GM12878 (cell line): ENCODE measurements at regions not wholly inside any gene's neighbourhood (a gene's known extent, or its start where the extent isn't known, plus 50 kb on each side); places are given as distances from the start of the nearest gene placed in this dataset.

Experiments used
- ATAC-seq: fragments of 200-7000 bp; cut with Tn5 transposase; 3 replicates; pipeline ENCODE4 v1.9.1; 2020; ENCODE audit warnings: mild to moderate bottlenecking, moderate library complexity
- BruUV-seq: library from RNA; stranded (reverse); fragments of 400-500 nt; replicated peaks from 2 replicates; lab custom pipeline; 2021; lab: Mats Ljungman, UMichigan
- CTCF ChIA-PET: fragments of 300-600 bp; sonication (Branson Sonifier 250); formaldehyde crosslinking; extraction: SDS; loops from one replicate; lab custom pipeline; 2021; ENCODE audit warnings: inconsistent platforms; lab: Yijun Ruan, JAX
- POLR2A ChIA-PET: fragments of 350-600 bp; formaldehyde crosslinking; extraction: SDS; loops from one replicate; lab custom pipeline; 2021; ENCODE audit warnings: inconsistent platforms; lab: Charles Lee
- RAD21 ChIA-PET: fragments of 300-600 bp; sonication (Branson Sonifier 250); formaldehyde crosslinking; loops from one replicate; lab custom pipeline; 2023; ENCODE audit warnings: antibody characterized with exemption; ENCODE audit not compliant: unreplicated experiment; lab: Charles Lee
- SMC1A ChIA-PET: fragments of 300-600 bp; sonication (Branson Sonifier 250); formaldehyde crosslinking; loops from one replicate; lab custom pipeline; 2023; ENCODE audit not compliant: unreplicated experiment, uncharacterized antibody; lab: Charles Lee
- DNase-seq: peaks from one replicate; pipeline ENCODE4 v3.0.0-alpha.2; 2011; ENCODE audit warnings: low read depth, low spot score
- FAIRE-seq: peaks from 3 replicates; lab custom pipeline; 2011; peaks lifted over from hg19 to GRCh38; lab: Jason Lieb, UNC
- H2AFZ ChIP-seq: 2 replicates; pipeline ENCODE4 v1.6.0; 2011; ENCODE audit warnings: low read depth, low read length, control low read depth; ENCODE audit not compliant: control insufficient read depth
- H3K27ac ChIP-seq: 2 replicates; pipeline ENCODE4 v1.5.1; 2011; ENCODE audit warnings: control low read depth; ENCODE audit not compliant: control insufficient read depth, insufficient read depth
- H3K27me3 ChIP-seq, 2 experiments: replicated peaks in 1 of 2; 2 replicates each; pipeline versions ENCODE4 v1.6.0 to v1.6.1; 2011; ENCODE audit warnings: low read length in 1 of 2; ENCODE audit not compliant: control insufficient read depth in 2 of 2, insufficient read depth in 2 of 2
- H3K36me3 ChIP-seq, 2 experiments: 2 replicates each; pipeline ENCODE4 v1.5.1; 2011; ENCODE audit warnings: low read length in 1 of 2; ENCODE audit not compliant: control insufficient read depth in 2 of 2, insufficient read depth in 2 of 2
- H3K4me1 ChIP-seq: 2 replicates; pipeline ENCODE4 v1.6.1; 2011; ENCODE audit warnings: mild to moderate bottlenecking, low read length, moderate library complexity, mixed read lengths; ENCODE audit not compliant: control insufficient read depth, insufficient read depth
- H3K4me2 ChIP-seq: 2 replicates; pipeline ENCODE4 v1.6.0; 2011; ENCODE audit warnings: control low read depth; ENCODE audit not compliant: control insufficient read depth, insufficient read depth
- H3K4me3 ChIP-seq: fragments of 200-600 bp; sonication (generic); 2 replicates; pipeline ENCODE4 v1.5.1; 2016
- H3K79me2 ChIP-seq: 2 replicates; pipeline ENCODE4 v1.6.0; 2011; ENCODE audit warnings: low read length; ENCODE audit not compliant: control insufficient read depth, insufficient read depth
- H3K9ac ChIP-seq: 2 replicates; pipeline ENCODE4 v1.8.0; 2011; ENCODE audit warnings: low read length, control low read depth, mixed read lengths; ENCODE audit not compliant: control insufficient read depth, insufficient read depth
- H3K9me3 ChIP-seq: replicated peaks from 3 replicates; pipeline ENCODE4 v1.5.1; 2011; ENCODE audit warnings: mild to moderate bottlenecking, low read length; ENCODE audit not compliant: control insufficient read depth, insufficient read depth
- H4K20me1 ChIP-seq: 2 replicates; pipeline ENCODE4 v1.6.0; 2011; ENCODE audit not compliant: control insufficient read depth, insufficient read depth
- CBFB ChIP-seq: IDR thresholded peaks from 2 replicates; pipeline ENCODE4 v1.6.1; 2016; ENCODE audit warnings: antibody characterized with exemption, low read depth
- GATAD2B ChIP-seq: fragments of 450-650 bp; conservative IDR thresholded peaks from 2 replicates; pipeline ENCODE4 v1.6.1; 2017; ENCODE audit warnings: low read depth, mild to moderate bottlenecking, moderate library complexity
- HDGF ChIP-seq: fragments of 450-650 bp; IDR thresholded peaks from 2 replicates; pipeline ENCODE4 v1.6.1; 2016; ENCODE audit warnings: antibody characterized with exemption
- IKZF1 ChIP-seq: fragments of 450-650 bp; conservative IDR thresholded peaks from 2 replicates; pipeline ENCODE4 v1.6.1; 2017; ENCODE audit warnings: antibody characterized with exemption, mild to moderate bottlenecking
- IRF4 ChIP-seq: IDR thresholded peaks from 2 replicates; pipeline ENCODE4 v1.6.1; 2011; ENCODE audit warnings: low read depth, low read length
- MXI1 ChIP-seq: fragments of 150-350 bp; IDR thresholded peaks from 2 replicates; pipeline ENCODE4 v1.6.1; 2011; ENCODE audit warnings: low read depth, mild to moderate bottlenecking, inconsistent platforms, low read length, improper control_type of control experiment
- MYB ChIP-seq: fragments of 150-350 bp; IDR thresholded peaks from 2 replicates; pipeline ENCODE4 v1.6.1; 2014; ENCODE audit warnings: mild to moderate bottlenecking, low read depth, low read length, borderline replicate concordance
- NR2C1 ChIP-seq: fragments of 450-650 bp; IDR thresholded peaks from 2 replicates; pipeline ENCODE4 v1.6.1; 2017; ENCODE audit warnings: antibody characterized with exemption, mild to moderate bottlenecking, moderate library complexity
- NR2C2 ChIP-seq: IDR thresholded peaks from 2 replicates; pipeline ENCODE4 v1.6.1; 2011; ENCODE audit warnings: borderline replicate concordance, low read depth; ENCODE audit not compliant: control insufficient read depth, insufficient read length
- POLR2AphosphoS2 ChIP-seq: IDR thresholded peaks from 2 replicates; pipeline ENCODE4 v1.6.1; 2011; ENCODE audit warnings: low read depth, mild to moderate bottlenecking, low read length, improper control_type of control experiment, moderate library complexity
- PRDM15 ChIP-seq: fragments of 450-650 bp; formaldehyde crosslinking; IDR thresholded peaks from 2 replicates; pipeline ENCODE4 v1.4.0; 2020; ENCODE audit warnings: mild to moderate bottlenecking, moderate library complexity
- SMAD5 ChIP-seq: IDR thresholded peaks from 2 replicates; pipeline ENCODE4 v1.6.1; 2016; ENCODE audit warnings: antibody characterized with exemption, low read depth
- TBL1XR1 ChIP-seq: IDR thresholded peaks from 2 replicates; pipeline ENCODE4 v1.6.1; 2012; ENCODE audit warnings: low read depth, low read length, improper control_type of control experiment
- TCF12 ChIP-seq: IDR thresholded peaks from 2 replicates; pipeline ENCODE4 v1.6.1; 2011; ENCODE audit warnings: low read depth, mild to moderate bottlenecking, low read length
- YBX1 ChIP-seq: fragments of 450-650 bp; IDR thresholded peaks from 2 replicates; pipeline ENCODE4 v1.6.1; 2016; ENCODE audit warnings: antibody characterized with exemption
- ZNF207 ChIP-seq: fragments of 450-650 bp; IDR thresholded peaks from 2 replicates; pipeline ENCODE4 v1.6.1; 2014; ENCODE audit warnings: antibody characterized with exemption, mild to moderate bottlenecking, borderline replicate concordance
- ZNF274 ChIP-seq: IDR thresholded peaks from one replicate; pipeline ENCODE4 v1.8.0; 2011; ENCODE audit not compliant: insufficient read length, insufficient read depth
- ZNF687 ChIP-seq: fragments of 450-650 bp; IDR thresholded peaks from 2 replicates; pipeline ENCODE4 v1.6.1; 2017; ENCODE audit warnings: mild to moderate bottlenecking, moderate library complexity
- WGBS: methylation state at CpG from one replicate; pipeline ENCODE4 v1.1.6; 2016; ENCODE audit warnings: low lambda C conversion rate; ENCODE audit not compliant: insufficient replicate concordance, insufficient coverage; ENCODE audit errors: missing lambda C conversion rate; 5-methylcytosine and 5-hydroxymethylcytosine counted together
- in situ Hi-C: fragments of 300-500 bp; cut with MboI; formaldehyde crosslinking; loops from 9 replicates; pipeline ENCODE4 v1.14.3; 2018; ENCODE audit warnings: mixed read lengths
- intact Hi-C: fragments of 100-400 bp; cut with micrococcal nuclease; formaldehyde crosslinking; loops from one replicate; pipeline ENCODE4 v1.14.2; 2022; ENCODE audit not compliant: unreplicated experiment

- in situ Hi-C loops, result no loop called here
- H3K4me3 ChIP-seq, result no peak overlapping the region
- no peaks in the 10 kb centered on the region for H3K36me3 ChIP-seq
- POLR2A ChIA-PET, result no interaction called here
- H3K4me1 ChIP-seq, result no peaks in the 10 kb centered on the region
- CTCF ChIA-PET, result no interaction called here
- RAD21 ChIA-PET, result no interaction called here
- H3K79me2 ChIP-seq, result no peaks in the 10 kb centered on the region
- SMC1A ChIA-PET, result no interaction called here
- DNase-seq, result no peak
- no peak for ATAC-seq
- intact Hi-C loops, result no loop called here
- H3K4me2 ChIP-seq, result no peak overlapping the region
- no peaks in the 10 kb centered on the region for H3K27me3 ChIP-seq
- FAIRE-seq, result no peak
- WGBS, result 29% methylated on average over 13 of the region's 13 CpGs
- BruUV-seq, result no TSS peak
- no peak overlapping the region for H3K9ac ChIP-seq
- no peak overlapping the region for H3K27ac ChIP-seq
- no peaks in the 10 kb centered on the region; the same call in 2 of the 3 replicates for H3K9me3 ChIP-seq
- no peak overlapping the region for H2AFZ ChIP-seq
- H4K20me1 ChIP-seq, result no peaks in the 10 kb centered on the region
- TF ChIP-seq NR2C1 (no peak), TCF12 (no peak), IRF4 (no peak), MXI1 (no peak), ZNF274 (no peak), HDGF (no peak), TBL1XR1 (no peak), NR2C2 (no peak), GATAD2B (no peak), YBX1 (no peak), POLR2AphosphoS2 (no peak), ZNF687 (no peak), ZNF207 (no peak), PRDM15 (CRISPR knock-in tag) (no peak), MYB (no peak), SMAD5 (no peak), IKZF1 (no peak), CBFB (no peak)
Observed at GRCh38 chr5:4555725-4556285, 584.3 kb upstream of the ADAMTS16 start.
